ENCODE measurements at regions not wholly inside any gene's neighbourhood (a gene's known extent, or its start where the extent isn't known, plus 50 kb on each side); places are given as distances from the start of the nearest gene placed in this dataset.

DNA sequence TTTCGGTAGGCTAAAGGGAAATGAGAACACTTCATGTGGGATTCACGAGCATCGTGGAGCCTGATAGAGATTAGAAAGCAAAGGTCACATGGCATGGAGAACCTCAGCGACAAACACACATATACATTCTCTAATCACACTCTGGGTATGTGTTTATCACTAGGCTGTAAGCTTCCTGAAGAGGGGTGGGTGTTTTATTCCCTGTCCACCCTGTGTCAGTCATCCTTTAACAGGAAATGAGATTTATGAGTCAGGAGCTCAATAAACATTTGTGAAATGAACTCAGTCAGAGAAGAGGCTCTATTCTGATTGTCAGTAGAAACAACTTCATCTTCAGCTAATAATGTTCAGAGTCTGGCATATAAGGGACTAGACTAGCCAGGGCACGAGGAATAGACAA, 71.7 kb upstream of the EIF3M start:
- TF ChIP-seq, protein P1, sequence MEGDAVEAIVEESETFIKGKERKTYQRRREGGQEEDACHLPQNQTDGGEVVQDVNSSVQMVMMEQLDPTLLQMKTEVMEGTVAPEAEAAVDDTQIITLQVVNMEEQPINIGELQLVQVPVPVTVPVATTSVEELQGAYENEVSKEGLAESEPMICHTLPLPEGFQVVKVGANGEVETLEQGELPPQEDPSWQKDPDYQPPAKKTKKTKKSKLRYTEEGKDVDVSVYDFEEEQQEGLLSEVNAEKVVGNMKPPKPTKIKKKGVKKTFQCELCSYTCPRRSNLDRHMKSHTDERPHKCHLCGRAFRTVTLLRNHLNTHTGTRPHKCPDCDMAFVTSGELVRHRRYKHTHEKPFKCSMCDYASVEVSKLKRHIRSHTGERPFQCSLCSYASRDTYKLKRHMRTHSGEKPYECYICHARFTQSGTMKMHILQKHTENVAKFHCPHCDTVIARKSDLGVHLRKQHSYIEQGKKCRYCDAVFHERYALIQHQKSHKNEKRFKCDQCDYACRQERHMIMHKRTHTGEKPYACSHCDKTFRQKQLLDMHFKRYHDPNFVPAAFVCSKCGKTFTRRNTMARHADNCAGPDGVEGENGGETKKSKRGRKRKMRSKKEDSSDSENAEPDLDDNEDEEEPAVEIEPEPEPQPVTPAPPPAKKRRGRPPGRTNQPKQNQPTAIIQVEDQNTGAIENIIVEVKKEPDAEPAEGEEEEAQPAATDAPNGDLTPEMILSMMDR (optimal IDR thresholded peaks at IDR 0.05 in 1 of 3, IDR thresholded peaks at IDR 0.05 in 1 of 3, conservative IDR thresholded peaks at IDR 0.05 in 1 of 3; ENCODE audit: extremely low read depth in 1 of 3, insufficient read depth in 2 of 3, low read length in 3 of 3), result no peak
- TF ChIP-seq EZH2 (IDR thresholded peaks at IDR 0.05; ENCODE audit: low read length), result no peak

All from keratinocyte (primary cell).